Stomach (tissue), 4 donors: ENCODE measurements at regions not wholly inside any gene's neighbourhood (a gene's known extent, or its start where the extent isn't known, plus 50 kb on each side); places are given as distances from the start of the nearest gene placed in this dataset.

Source experiments
- EP300 ChIP-seq: sonication (generic); formaldehyde crosslinking; IDR thresholded peaks from one replicate; pipeline ENCODE4 v1.6.1; 2017; ENCODE audit warnings: antibody characterized with exemption
- POLR2A ChIP-seq, 4 donors: fragments of 450-650 bp; IDR thresholded peaks; one replicate each; pipeline ENCODE4 v1.6.1; 2016; ENCODE audit warnings: antibody characterized with exemption in 4 of 4, control low read depth in 2 of 4, mild to moderate bottlenecking in 1 of 4, moderate library complexity in 1 of 4
- POLR2AphosphoS5 ChIP-seq, 3 donors: sonication (generic); formaldehyde crosslinking; IDR thresholded peaks; one replicate each; pipeline ENCODE4 v1.6.1; 2016; ENCODE audit warnings: antibody characterized with exemption in 3 of 3
- TF ChIP-seq, protein P1 (sequence below), 7 experiments: fragments of 450-650 bp in 4 of 7; fragments of 200-600 bp in 3 of 7; sonication (generic) in 3 of 7; IDR thresholded peaks; one replicate each; pipeline ENCODE4 v1.5.1; 2016 to 2019; ENCODE audit warnings: antibody characterized with exemption in 7 of 7, control low read depth in 2 of 7, mild to moderate bottlenecking in 1 of 7

DNA sequence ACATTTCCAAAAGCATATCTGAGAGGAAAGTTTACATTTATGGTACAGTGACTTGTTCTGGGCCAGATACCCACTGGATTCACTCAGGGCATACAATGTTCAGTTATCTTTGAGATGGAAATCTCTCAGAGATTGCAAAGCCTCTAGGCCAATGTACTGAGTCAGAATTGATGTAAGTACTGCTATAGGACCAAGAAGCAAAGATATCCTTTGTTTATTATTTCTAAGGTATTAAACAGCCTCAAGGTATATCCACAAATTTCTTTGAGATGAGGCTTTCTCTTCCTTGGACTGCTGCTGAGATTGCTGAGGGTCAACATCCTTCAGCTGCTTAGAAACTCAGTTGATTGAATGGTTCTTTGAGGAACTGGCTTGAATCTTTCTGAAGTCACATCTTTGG lies 484.0 kb downstream of the METTL15 start:
- TF ChIP-seq POLR2A (IDR thresholded peaks at IDR 0.05), result no peak
- TF ChIP-seq, protein P1, sequence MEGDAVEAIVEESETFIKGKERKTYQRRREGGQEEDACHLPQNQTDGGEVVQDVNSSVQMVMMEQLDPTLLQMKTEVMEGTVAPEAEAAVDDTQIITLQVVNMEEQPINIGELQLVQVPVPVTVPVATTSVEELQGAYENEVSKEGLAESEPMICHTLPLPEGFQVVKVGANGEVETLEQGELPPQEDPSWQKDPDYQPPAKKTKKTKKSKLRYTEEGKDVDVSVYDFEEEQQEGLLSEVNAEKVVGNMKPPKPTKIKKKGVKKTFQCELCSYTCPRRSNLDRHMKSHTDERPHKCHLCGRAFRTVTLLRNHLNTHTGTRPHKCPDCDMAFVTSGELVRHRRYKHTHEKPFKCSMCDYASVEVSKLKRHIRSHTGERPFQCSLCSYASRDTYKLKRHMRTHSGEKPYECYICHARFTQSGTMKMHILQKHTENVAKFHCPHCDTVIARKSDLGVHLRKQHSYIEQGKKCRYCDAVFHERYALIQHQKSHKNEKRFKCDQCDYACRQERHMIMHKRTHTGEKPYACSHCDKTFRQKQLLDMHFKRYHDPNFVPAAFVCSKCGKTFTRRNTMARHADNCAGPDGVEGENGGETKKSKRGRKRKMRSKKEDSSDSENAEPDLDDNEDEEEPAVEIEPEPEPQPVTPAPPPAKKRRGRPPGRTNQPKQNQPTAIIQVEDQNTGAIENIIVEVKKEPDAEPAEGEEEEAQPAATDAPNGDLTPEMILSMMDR (IDR thresholded peaks at IDR 0.05), result no peak
- TF ChIP-seq EP300, result no peak
- no peak for TF ChIP-seq POLR2AphosphoS5 (IDR thresholded peaks at IDR 0.05)
